SH-SY5Y (cell line): ENCODE measurements at regions not wholly inside any gene's neighbourhood (a gene's known extent, or its start where the extent isn't known, plus 50 kb on each side); places are given as distances from the start of the nearest gene placed in this dataset.

ENCODE experiments used
- GATA2 ChIP-seq: IDR thresholded peaks from 2 replicates; pipeline ENCODE4 v1.6.1; 2011; ENCODE audit warnings: mild to moderate bottlenecking, low read depth, low read length
- GATA3 ChIP-seq: IDR thresholded peaks from 2 replicates; pipeline ENCODE4 v1.6.1; 2011; ENCODE audit warnings: low read depth, mild to moderate bottlenecking, low read length, moderate library complexity

DNA sequence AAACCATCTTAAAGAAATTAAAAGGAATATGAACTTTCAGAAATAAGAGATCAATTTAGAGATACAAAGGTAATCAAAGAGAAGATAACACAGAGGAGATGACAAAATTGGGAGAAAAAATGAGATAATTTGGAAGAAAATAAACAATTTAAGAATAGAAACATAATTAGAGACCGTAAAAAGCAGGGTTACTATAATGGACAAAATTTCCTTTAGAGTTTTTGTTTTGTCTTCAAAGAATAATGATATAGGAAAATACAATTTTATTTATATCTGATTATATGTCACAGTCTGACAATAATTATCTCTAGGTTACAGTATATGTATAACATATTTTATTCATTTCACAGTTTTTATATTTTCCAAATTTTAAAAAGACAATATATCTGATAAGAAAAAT lies 716.4 kb upstream of the ZNF804A start:
- TF ChIP-seq GATA2 (no peak), GATA3 (no peak)

- TF ChIP-seq GATA2 (no peak), GATA3 (no peak)
These were observed 705.9 kb upstream of the ZNF804A start for GRCh38 chr2:183892315-183892941.

DNA sequence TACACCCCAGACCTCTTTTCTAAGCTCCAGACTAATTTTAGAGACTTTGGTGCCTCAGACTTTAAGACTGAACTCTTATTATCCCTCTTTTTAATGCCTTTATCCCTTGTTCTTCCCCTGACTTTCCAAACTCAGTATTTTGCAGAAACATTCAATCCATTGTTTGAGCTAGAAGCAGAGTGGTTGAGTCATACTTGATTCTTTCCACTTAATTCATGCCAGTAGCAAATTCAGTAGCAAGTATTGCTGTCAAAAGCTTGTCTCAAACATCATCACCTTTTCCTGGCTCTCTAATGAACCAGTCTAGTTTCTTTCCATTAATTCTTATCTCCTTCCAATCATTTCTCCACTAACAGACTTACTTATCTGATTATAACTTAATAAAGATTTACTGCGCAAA lies 699.7 kb upstream of the ZNF804A start:
- TF ChIP-seq GATA3: no peak
- TF ChIP-seq GATA2: no peak

GRCh38 chr2:183901931-183902330 lies 696.4 kb upstream of the ZNF804A start:
- TF ChIP-seq GATA3 (no peak), GATA2 (no peak)

DNA sequence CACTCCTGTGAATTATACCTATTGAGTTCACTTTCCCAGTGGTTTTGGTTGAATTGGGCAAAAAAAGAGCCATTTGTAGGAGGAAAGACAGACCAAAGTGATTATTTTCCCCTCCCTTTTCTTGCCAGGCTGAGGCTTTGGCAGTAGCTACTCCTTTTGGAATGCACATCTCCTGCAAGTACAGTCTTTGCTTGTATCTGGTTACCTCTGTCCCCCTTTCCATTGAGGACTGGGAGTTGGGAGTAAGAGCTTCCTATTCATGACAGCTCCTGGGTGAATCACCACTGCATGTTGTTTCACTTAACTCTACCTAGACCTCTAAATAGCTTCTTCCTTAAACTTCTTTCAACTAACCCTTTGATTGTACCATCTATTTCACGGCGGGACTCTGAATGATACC lies 695.3 kb upstream of the ZNF804A start:
- no peak for TF ChIP-seq GATA2
- TF ChIP-seq GATA3: no peak

DNA sequence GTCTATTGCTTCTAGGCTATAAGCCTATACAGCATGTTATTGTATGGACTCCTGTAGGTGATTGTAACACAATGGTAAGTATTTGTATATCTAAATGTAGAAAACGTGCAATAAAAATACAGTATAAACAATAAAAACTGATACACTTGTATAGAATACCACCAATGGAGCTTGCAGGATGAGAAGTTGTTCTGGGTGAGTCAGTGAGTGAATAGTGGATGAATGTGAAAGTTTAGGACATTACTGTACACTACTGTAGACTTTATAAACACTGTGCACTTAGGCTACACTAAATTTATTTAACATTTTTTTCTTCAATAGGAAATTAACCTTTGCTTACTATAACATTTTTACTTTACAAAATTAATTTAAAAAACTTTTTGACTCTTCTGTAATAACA lies 679.2 kb upstream of the ZNF804A start:
- TF ChIP-seq GATA2 (no peak), GATA3 (no peak)

GRCh38 chr2:183919926-183920325 lies 678.4 kb upstream of the ZNF804A start:
- TF ChIP-seq GATA3 (no peak), GATA2 (no peak)

DNA sequence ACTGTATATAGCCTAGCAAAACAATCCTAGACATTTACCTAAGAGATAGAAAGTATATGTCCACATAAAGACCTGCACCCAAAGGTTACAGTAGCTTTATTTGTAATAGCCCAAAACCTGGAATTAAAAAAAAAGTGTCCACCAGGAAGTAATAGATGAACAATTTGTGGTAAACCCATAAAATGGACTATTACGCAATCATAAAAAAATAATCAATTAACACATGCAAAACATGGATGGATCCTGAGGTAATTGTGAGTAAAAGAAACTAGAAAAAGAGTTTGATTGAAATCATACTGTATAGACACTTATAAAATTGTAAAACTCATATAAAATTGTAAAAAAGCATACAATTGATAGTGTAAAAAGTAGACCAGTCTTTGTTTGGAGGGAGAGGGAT lies 673.0 kb upstream of the ZNF804A start:
- TF ChIP-seq GATA2: no peak
- TF ChIP-seq GATA3: no peak

- TF ChIP-seq GATA3: no peak
These were observed 671.9 kb upstream of the ZNF804A start for GRCh38 chr2:183926433-183926832.

DNA sequence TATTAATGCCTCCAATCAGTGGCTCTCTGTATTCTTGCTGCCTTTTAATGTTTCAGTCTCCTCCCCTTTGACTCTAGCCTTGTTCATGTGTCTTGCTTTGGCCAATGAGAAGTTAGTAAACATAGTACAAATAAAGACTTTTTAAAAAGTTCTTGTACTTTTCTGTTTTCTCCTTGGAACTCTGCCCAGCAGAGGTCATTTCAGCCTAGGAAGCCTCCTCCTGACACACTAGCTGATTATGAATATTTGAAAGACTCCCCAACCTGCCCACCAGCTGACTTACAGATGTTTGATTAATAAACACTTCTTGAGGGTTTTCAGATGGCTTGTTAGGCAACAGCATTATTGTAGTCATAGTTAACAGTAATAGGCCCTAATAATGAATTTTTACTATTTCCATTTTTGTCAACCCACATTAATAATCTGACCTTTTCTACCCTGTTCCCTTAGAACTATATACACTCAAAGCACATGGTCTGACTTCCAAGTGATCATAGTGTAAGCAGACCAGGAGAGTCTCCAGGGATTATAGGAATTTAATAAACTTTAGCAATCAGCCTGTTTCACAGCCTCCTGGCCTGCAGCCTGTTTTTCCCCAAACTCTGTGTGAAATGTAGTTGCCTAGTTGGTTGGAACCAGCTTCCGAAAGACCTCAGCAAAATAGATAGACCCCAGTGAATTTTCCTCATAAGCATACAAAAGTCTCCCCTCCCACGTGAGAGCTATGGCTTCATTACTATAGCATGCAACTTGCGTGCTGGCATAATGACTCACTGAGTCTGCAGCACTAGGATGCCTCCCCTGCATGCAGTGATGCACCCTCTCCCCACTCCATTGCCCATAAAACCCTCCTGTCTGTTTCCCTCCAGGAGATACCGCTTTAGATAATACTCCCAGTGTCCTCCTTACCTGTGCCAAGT lies 670.7 kb upstream of the ZNF804A start:
- no peak for TF ChIP-seq GATA3
- TF ChIP-seq GATA2: no peak

GRCh38 chr2:183935005-183935404 lies 663.3 kb upstream of the ZNF804A start:
- TF ChIP-seq GATA3 (no peak), GATA2 (no peak)

DNA sequence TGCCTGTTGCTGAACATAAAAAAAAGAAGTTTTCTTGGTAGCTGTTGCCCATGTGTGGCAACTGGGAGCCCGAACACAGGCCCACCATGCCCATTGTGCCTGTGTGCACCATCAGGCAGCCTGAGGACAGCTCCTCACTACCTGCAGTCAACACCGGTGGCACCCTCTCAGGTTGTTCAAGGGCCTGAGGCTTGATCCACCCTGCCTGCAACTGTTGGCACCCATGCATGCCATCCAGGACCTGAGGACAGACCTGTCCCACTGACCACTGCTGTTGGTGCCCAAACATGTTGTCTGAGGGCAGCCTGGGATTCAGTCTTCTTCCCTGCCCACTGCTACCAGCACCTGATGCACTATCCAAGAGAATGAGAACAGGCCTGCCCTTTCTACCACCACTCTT lies 661.1 kb upstream of the ZNF804A start:
- no peak for TF ChIP-seq GATA3
- no peak for TF ChIP-seq GATA2

GRCh38 chr2:183946193-183946592 lies 652.1 kb upstream of the ZNF804A start:
- TF ChIP-seq GATA2: no peak
- no peak for TF ChIP-seq GATA3

DNA sequence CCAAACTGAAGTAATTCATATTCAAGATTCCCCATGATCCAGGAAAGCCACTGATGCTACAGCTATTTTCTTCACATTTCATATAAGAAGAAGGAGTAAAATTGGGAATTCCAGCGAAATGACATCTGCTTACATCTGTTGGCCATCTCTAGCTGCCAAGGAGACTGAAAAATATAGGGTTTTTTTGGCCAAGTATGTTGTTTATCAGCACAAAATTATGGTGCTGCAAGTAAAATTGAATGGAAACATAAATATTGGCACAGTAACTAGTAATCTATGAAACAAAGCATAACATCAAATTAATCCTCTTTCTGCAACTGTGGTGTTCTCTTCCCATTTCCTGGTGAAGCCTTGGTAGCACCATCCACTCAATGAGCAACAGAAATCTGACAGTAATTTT lies 649.5 kb upstream of the ZNF804A start:
- no peak for TF ChIP-seq GATA2

DNA sequence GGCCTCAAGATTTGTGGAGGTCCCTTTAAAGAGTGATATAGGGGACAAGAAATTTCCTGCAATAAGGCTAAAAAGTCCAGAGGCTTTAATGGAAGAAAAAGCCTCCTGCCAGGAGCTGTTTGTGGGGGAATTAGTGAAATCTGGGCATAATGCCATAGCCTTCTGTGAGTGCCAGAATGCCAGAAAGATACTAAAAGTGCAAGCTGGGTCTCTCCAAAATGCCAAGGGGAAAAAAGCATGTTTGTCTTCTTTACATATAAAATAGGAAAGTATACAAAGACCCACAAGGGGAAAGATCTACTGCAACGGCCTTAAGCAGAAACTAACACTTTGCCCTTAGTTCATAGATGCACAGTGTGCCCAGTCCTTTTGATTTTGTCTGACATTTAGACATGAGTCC lies 647.7 kb upstream of the ZNF804A start:
- no peak for TF ChIP-seq GATA3
- TF ChIP-seq GATA2: no peak

GRCh38 chr2:183951630-183952029 lies 646.7 kb upstream of the ZNF804A start:
- TF ChIP-seq GATA2: no peak
- TF ChIP-seq GATA3: no peak
